B cell (primary cell): ENCODE measurements at regions not wholly inside any gene's neighbourhood (a gene's known extent, or its start where the extent isn't known, plus 50 kb on each side); places are given as distances from the start of the nearest gene placed in this dataset.

ENCODE experiments used
- ATAC-seq: fragments of 200-7000 bp; cut with Tn5 transposase; one replicate; pipeline ENCODE4 v1.10.0; 2021; ENCODE audit warnings: low read depth, mild to moderate bottlenecking, moderate number of reproducible peaks, moderate library complexity
- CTCF ChIA-PET: fragments of 350-600 bp; sonication (Branson Sonifier 250); formaldehyde crosslinking; loops from one replicate; lab custom pipeline; 2021; ENCODE audit warnings: antibody characterized with exemption, inconsistent platforms; lab: Charles Lee
- POLR2A ChIA-PET: fragments of 350-600 bp; sonication (Branson Sonifier 250); formaldehyde crosslinking; loops from one replicate; lab custom pipeline; 2021; ENCODE audit warnings: antibody characterized with exemption; lab: Charles Lee
- DNase-seq: peaks from one replicate; pipeline ENCODE4 v3.0.0; 2013
- H2AFZ ChIP-seq: 2 replicates; pipeline ENCODE4 v1.6.1; 2012; ENCODE audit warnings: mild to moderate bottlenecking, low read depth, low read length; ENCODE audit not compliant: insufficient read depth, poor library complexity, severe bottlenecking
- H3K27ac ChIP-seq, 2 donors: 1 replicate in 1 of 2; 2 replicates in 1 of 2; pipeline ENCODE4 v1.5.1; 2012 to 2013; ENCODE audit warnings: low read length in 2 of 2, mild to moderate bottlenecking in 2 of 2, moderate library complexity in 1 of 2
- H3K27me3 ChIP-seq, 4 experiments: fragments of 200-600 bp in 1 of 4; sonication (generic) in 1 of 4; replicated peaks in 1 of 4; 1 replicate in 2 of 4; 2 replicates in 2 of 4; pipeline versions ENCODE4 v1.6.1 to v1.7.0; 2013 to 2016; ENCODE audit warnings: low read length in 3 of 4, mild to moderate bottlenecking in 2 of 4, mixed read lengths in 1 of 4, moderate library complexity in 1 of 4; ENCODE audit not compliant: insufficient read depth in 4 of 4, control insufficient read depth in 3 of 4; ENCODE audit errors: control extremely low read depth in 1 of 4
- H3K36me3 ChIP-seq, 2 experiments: replicated peaks in 1 of 2; 1 replicate in 1 of 2; 2 replicates in 1 of 2; pipeline versions ENCODE4 v1.6.1 to v1.7.1; 2013; ENCODE audit warnings: low read length in 1 of 2; ENCODE audit not compliant: insufficient read depth in 2 of 2, control insufficient read depth in 1 of 2; ENCODE audit errors: control extremely low read depth in 1 of 2, extremely low read depth in 1 of 2
- H3K4me1 ChIP-seq, 2 donors: fragments of 200-600 bp in 1 of 2; sonication (generic) in 1 of 2; 1 replicate in 1 of 2; 2 replicates in 1 of 2; pipeline versions ENCODE4 v1.5.1 to v1.6.1; 2013 to 2017; ENCODE audit warnings: low read length in 2 of 2; ENCODE audit not compliant: control insufficient read depth in 2 of 2, insufficient read depth in 2 of 2
- H3K4me2 ChIP-seq: replicated peaks from 2 replicates; pipeline ENCODE3; 2012; ENCODE audit warnings: mild to moderate bottlenecking, low read depth, low read length; ENCODE audit not compliant: poor library complexity, severe bottlenecking
- H3K4me3 ChIP-seq, 5 experiments: fragments of 200-600 bp in 1 of 5; sonication (generic) in 1 of 5; 1 replicate in 3 of 5; 2 replicates in 2 of 5; pipeline versions ENCODE4 v1.5.1 to v1.7.0; 2011 to 2016; ENCODE audit warnings: low read length in 4 of 5, mild to moderate bottlenecking in 4 of 5, low read depth in 2 of 5, control low read depth in 1 of 5, moderate library complexity in 1 of 5; ENCODE audit not compliant: insufficient read depth in 1 of 5; ENCODE audit errors: control extremely low read depth in 1 of 5, extremely low read depth in 1 of 5
- H3K79me2 ChIP-seq: fragments of 200-600 bp; sonication (generic); one replicate; pipeline ENCODE4 v1.6.0; 2016; ENCODE audit warnings: low read length; ENCODE audit not compliant: control insufficient read depth, insufficient read depth
- H3K9ac ChIP-seq: fragments of 200-600 bp; sonication (generic); 2 replicates; pipeline ENCODE4 v1.6.1; 2017; ENCODE audit warnings: mild to moderate bottlenecking, low read length, moderate library complexity
- H3K9me3 ChIP-seq, 3 donors: one replicate each; pipeline versions ENCODE4 v1.6.1 to v1.7.1; 2013; ENCODE audit warnings: low read length in 2 of 3; ENCODE audit not compliant: control insufficient read depth in 2 of 3, insufficient read depth in 1 of 3; ENCODE audit errors: control extremely low read depth in 1 of 3
- H4K20me1 ChIP-seq: 2 replicates; pipeline ENCODE4 v1.6.0; 2012; ENCODE audit warnings: mild to moderate bottlenecking, low read length; ENCODE audit not compliant: insufficient read depth, control insufficient read depth, poor library complexity, severe bottlenecking
- H3K27ac Mint-ChIP-seq: one replicate; pipeline ENCODE4 v1.8.0; 2021; ENCODE audit warnings: mixed read lengths
- H3K27me3 Mint-ChIP-seq: one replicate; pipeline ENCODE4 v1.8.0; 2021; ENCODE audit warnings: mixed read lengths
- H3K4me1 Mint-ChIP-seq: one replicate; pipeline ENCODE4 v1.8.0; 2021; ENCODE audit warnings: mixed read lengths
- H3K4me3 Mint-ChIP-seq: one replicate; pipeline ENCODE4 v1.8.0; 2021; ENCODE audit warnings: mixed read lengths
- H3K9me3 Mint-ChIP-seq: one replicate; pipeline ENCODE4 v1.8.0; 2022; ENCODE audit warnings: mixed read lengths; ENCODE audit not compliant: insufficient read depth
- EZH2 ChIP-seq: IDR thresholded peaks from 2 replicates; pipeline ENCODE4 v1.6.1; 2012; ENCODE audit warnings: borderline replicate concordance, low read depth, mild to moderate bottlenecking, moderate library complexity, low read length; ENCODE audit not compliant: insufficient read depth, poor library complexity, severe bottlenecking
- WGBS: methylation state at CpG from one replicate; pipeline ENCODE4 v1.1.5; 2013; ENCODE audit warnings: missing lambda C conversion rate; ENCODE audit not compliant: insufficient coverage; 5-methylcytosine and 5-hydroxymethylcytosine counted together
- intact Hi-C: fragments of 100-400 bp; cut with micrococcal nuclease; formaldehyde crosslinking; loops from one replicate; pipeline ENCODE4 v1.10.0; 2022
- TF ChIP-seq, protein P1 (sequence below): fragments of 200-600 bp; IDR thresholded peaks from one replicate; pipeline ENCODE4 v1.8.0; 2022; ENCODE audit warnings: antibody characterized with exemption, mild to moderate bottlenecking

DNA sequence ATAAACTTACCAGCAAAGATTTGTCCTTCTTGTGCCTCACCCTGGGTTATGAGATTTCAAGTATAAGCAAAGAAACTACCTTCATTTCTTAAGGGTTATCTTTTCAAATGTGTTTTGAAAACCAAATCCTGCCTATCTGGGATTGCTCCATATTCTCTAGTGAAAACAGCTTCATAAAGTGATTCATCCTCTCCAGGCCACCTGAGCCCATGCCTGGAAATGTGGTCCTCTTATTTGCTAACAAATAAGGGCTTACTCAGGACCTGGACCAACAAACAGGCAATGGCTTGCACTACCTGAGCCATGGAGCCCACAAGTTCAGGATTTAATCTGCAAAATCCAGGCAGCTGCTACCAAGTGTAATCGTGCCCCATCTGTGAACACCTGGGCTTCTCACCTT lies 234.4 kb upstream of the RBBP8 start:
- Histone ChIP-seq H2AFZ (no peak overlapping the region), H3K27me3 (no peaks in the 10 kb centered on the region), H3K4me3 (no peak overlapping the region), H4K20me1 (no peaks in the 10 kb centered on the region), H3K4me1 (no peaks in the 10 kb centered on the region), H3K36me3 (no peaks in the 10 kb centered on the region), H3K9ac (no peak overlapping the region), H3K27ac (no peak overlapping the region), H3K9me3 (no peaks in the 10 kb centered on the region), H3K4me2 (no peak overlapping the region), H3K79me2 (no peaks in the 10 kb centered on the region)
- Mint-ChIP-seq H3K9me3 (no peaks in the 10 kb centered on the region), H3K4me1 (no peaks in the 10 kb centered on the region), H3K27me3 (peaks cover 5% of the 10 kb centered on the region), H3K4me3 (no peak overlapping the region), H3K27ac (no peak overlapping the region)
- intact Hi-C loops = no loop called here
- WGBS = 100% methylated on average over 1 of the region's 1 CpG
- POLR2A ChIA-PET = no interaction called here
- DNase-seq (no peak), ATAC-seq (no peak)
- CTCF ChIA-PET = interaction anchor here (0.6 kb wide), 1 partner anchor 9 kb away, joined by 3 read pairs; no protein-coding TSS in a partner anchor
- TF ChIP-seq EZH2 = no peak
- TF ChIP-seq, protein P1, sequence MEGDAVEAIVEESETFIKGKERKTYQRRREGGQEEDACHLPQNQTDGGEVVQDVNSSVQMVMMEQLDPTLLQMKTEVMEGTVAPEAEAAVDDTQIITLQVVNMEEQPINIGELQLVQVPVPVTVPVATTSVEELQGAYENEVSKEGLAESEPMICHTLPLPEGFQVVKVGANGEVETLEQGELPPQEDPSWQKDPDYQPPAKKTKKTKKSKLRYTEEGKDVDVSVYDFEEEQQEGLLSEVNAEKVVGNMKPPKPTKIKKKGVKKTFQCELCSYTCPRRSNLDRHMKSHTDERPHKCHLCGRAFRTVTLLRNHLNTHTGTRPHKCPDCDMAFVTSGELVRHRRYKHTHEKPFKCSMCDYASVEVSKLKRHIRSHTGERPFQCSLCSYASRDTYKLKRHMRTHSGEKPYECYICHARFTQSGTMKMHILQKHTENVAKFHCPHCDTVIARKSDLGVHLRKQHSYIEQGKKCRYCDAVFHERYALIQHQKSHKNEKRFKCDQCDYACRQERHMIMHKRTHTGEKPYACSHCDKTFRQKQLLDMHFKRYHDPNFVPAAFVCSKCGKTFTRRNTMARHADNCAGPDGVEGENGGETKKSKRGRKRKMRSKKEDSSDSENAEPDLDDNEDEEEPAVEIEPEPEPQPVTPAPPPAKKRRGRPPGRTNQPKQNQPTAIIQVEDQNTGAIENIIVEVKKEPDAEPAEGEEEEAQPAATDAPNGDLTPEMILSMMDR = no peak

DNA sequence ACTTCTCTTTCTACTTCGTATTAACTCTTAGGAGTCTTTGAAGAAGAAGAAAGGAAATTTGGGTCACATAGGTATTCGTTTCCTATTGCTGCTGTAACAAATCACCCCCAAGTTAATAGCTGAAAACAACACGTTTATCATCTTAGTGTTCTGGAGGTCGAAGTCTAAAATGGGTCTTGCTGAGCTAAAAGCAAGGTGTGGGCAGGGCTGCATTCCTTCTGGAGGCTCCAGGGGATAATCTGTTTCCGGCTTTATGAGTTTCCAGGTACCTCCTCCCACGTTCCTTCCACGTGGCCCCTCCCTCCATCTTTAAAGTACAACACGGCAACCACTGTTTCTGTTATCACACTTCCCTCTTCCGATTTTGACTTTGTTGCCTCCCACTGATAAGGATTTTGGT lies 233.5 kb upstream of the RBBP8 start:
- H3K79me2 ChIP-seq = no peaks in the 10 kb centered on the region
- Mint-ChIP-seq H3K4me1 (no peaks in the 10 kb centered on the region), H3K27ac (no peak overlapping the region), H3K27me3 (peaks cover 12% of the 10 kb centered on the region), H3K4me3 (no peak overlapping the region), H3K9me3 (no peaks in the 10 kb centered on the region)
- TF ChIP-seq, protein P1 = no peak
- no peak for TF ChIP-seq EZH2
- ATAC-seq (no peak), DNase-seq (no peak)
- H3K27ac ChIP-seq = no peak overlapping the region
- no peaks in the 10 kb centered on the region for H4K20me1 ChIP-seq
- POLR2A ChIA-PET = no interaction called here
- CTCF ChIA-PET = no interaction called here
- intact Hi-C loops = loop anchor here (5.0 kb wide), 1 partner anchor 1212 kb away; no protein-coding TSS in a partner anchor
- H3K4me3 ChIP-seq = no peak overlapping the region
- H3K9ac ChIP-seq = no peak overlapping the region
- H3K4me1 ChIP-seq = no peaks in the 10 kb centered on the region
- H3K27me3 ChIP-seq = no peaks in the 10 kb centered on the region
- WGBS = 81% methylated on average over 3 of the region's 9 CpGs
- H3K9me3 ChIP-seq = no peaks in the 10 kb centered on the region
- H3K36me3 ChIP-seq = no peaks in the 10 kb centered on the region
- no peak overlapping the region for H3K4me2 ChIP-seq
- no peak overlapping the region for H2AFZ ChIP-seq
